ENCODE measurements at regions not wholly inside any gene's neighbourhood (a gene's known extent, or its start where the extent isn't known, plus 50 kb on each side); places are given as distances from the start of the nearest gene placed in this dataset.

GRCh38 chr12:34389378-34390170 is 367.3 kb downstream of the ALG10 start:
- DNase-seq (no peak), ATAC-seq (no peak)
- 63 to 65% methylated on average over 26 of the region's 26 CpGs for WGBS, 2 donors
- intact Hi-C loops (cut with DNase I) = no loop called here
- H3K27me3 ChIP-seq = peaks cover 0 to 27% (median 6%) of the 10 kb centered on the region in 7 donors
- no peak overlapping the region for H3K27ac ChIP-seq
- TF ChIP-seq CTCF (IDR thresholded peaks at IDR 0.05) = no peak
- H3K4me3 ChIP-seq = no peak overlapping the region
- no peaks in the 10 kb centered on the region for H3K36me3 ChIP-seq
- no peaks in the 10 kb centered on the region for H3K4me1 ChIP-seq
- H3K9me3 ChIP-seq = peaks cover 0 to 98% (median 0%) of the 10 kb centered on the region in 11 donors

DNA sequence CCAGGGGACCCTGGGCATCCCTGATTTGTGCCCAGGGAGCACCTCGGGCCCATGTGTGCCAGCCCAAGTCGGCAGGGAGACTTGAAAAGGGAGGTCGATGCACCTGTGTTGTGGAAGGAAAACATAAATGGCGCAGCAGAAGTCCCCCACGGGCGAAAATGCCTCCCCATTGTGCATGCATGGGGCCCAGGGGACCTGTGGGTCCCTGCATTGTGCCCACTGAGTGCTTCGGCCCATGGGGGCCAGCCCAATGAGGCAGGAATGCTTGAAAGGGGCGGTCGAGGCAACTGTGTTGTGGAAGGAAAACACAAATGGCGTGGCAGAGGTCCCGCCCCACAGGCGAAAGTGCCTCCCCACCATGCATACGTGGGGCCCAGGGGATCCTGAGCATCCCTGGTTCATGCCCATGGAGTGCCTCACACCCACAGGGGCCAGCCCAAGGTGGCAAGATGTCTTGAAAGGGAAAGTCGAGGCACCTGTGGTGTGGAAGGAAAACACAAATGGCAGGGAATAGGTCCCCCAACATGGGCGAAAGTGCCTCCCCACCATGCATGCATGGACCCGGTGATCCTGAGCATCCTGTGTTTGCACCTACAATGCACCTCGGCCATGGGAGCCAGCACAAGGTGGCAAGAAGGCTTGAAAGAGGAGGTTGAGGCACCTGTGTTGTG is 368.0 kb downstream of the ALG10 start:
- TF ChIP-seq CTCF (IDR thresholded peaks at IDR 0.05) = no peak
- ATAC-seq (no peak), DNase-seq (no peak)
- Histone ChIP-seq H3K9me3 (peaks cover 0 to 98% (median 0%) of the 10 kb centered on the region in 11 donors), H3K36me3 (no peaks in the 10 kb centered on the region), H3K4me1 (no peaks in the 10 kb centered on the region), H3K27ac (no peak overlapping the region), H3K27me3 (peaks cover 0 to 23% (median 6%) of the 10 kb centered on the region in 7 donors), H3K4me3 (no peak overlapping the region)
- WGBS, 2 donors = 68 to 70% methylated on average over 17 of the region's 17 CpGs
- intact Hi-C loops (cut with DNase I) = no loop called here

DNA sequence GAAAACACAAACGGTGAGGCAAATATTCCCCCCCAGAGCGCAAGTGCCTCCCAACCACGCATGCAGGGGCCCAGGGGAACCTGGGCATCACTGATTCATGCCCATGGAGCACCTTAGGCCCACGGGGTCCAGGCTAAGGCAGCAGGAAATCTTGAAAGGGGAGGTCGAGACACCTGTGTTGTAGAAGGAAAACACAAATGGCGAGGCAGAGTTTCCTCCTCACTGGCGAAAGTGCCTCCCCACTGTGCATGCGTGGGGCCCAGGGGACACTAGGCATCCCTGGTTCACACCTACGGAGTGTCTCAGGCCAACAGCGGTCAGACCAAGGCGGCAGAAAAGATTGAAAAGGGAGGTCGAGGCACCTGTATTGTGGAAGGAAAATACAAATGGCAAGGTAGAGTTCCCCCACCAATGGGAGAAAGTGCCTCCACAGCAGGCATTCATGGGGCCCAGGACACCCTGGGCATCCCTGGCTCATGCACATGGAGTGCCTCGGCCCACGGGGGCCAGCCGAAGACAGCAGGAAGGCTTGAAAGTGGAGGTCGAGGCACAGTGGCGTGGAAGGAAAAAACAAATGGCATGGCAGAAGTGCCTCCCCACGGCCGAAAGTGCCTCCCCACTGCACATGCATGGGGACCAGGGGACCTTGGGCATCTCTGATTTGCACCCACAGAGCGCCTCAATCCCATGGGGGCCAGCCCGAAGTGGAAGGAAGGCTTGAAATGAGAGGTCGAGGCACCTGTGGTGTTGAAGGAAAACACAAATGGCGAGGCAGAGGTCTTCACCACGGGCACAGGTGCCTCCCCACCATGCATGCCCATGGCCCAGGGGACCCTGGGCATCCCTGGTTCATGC is 368.8 kb downstream of the ALG10 start:
- WGBS, 2 donors = 74% methylated on average over 24 of the region's 24 CpGs
- H3K27me3 ChIP-seq = peaks cover 0 to 25% (median 6%) of the 10 kb centered on the region in 7 donors
- no peaks in the 10 kb centered on the region for H3K36me3 ChIP-seq
- peaks cover 0 to 98% (median 0%) of the 10 kb centered on the region in 11 donors for H3K9me3 ChIP-seq
- ATAC-seq = no peak
- H3K4me1 ChIP-seq = no peaks in the 10 kb centered on the region
- H3K27ac ChIP-seq = no peak overlapping the region
- intact Hi-C loops (cut with DNase I) = no loop called here
- DNase-seq = no peak
- TF ChIP-seq CTCF (IDR thresholded peaks at IDR 0.05) = no peak
- H3K4me3 ChIP-seq = no peak overlapping the region
